Keratinocyte (primary cell): ENCODE measurements at regions not wholly inside any gene's neighbourhood (a gene's known extent, or its start where the extent isn't known, plus 50 kb on each side); places are given as distances from the start of the nearest gene placed in this dataset.

ENCODE experiments used
- DNase-seq: peaks from one replicate; pipeline ENCODE4 v3.0.0-alpha.2; 2011; ENCODE audit warnings: low read depth, missing footprints, low spot score
- FAIRE-seq: peaks from 2 replicates; lab custom pipeline; 2011; peaks lifted over from hg19 to GRCh38; lab: Jason Lieb, UNC
- H2AFZ ChIP-seq: 2 replicates; pipeline ENCODE4 v1.6.0; 2012; ENCODE audit warnings: low read length, control low read depth, inconsistent platforms; ENCODE audit not compliant: control insufficient read depth
- H3K27ac ChIP-seq: 2 replicates; pipeline ENCODE4 v1.5.1; 2011; ENCODE audit warnings: low read length; ENCODE audit not compliant: control insufficient read depth, insufficient read depth
- H3K27me3 ChIP-seq: 3 replicates; pipeline ENCODE4 v1.6.0; 2011; ENCODE audit warnings: low read length; ENCODE audit not compliant: control insufficient read depth, insufficient read depth; ENCODE audit errors: extremely low read depth
- H3K36me3 ChIP-seq, 2 experiments: 2 replicates in 1 of 2; 3 replicates in 1 of 2; pipeline ENCODE4 v1.5.1; 2011; ENCODE audit warnings: low read length in 2 of 2, mild to moderate bottlenecking in 1 of 2; ENCODE audit not compliant: control insufficient read depth in 2 of 2, insufficient read depth in 2 of 2; ENCODE audit errors: extremely low read depth in 1 of 2
- H3K4me1 ChIP-seq: 3 replicates; pipeline ENCODE4 v1.5.1; 2011; ENCODE audit warnings: low read length; ENCODE audit not compliant: control insufficient read depth, insufficient read depth; ENCODE audit errors: extremely low read depth
- H3K4me2 ChIP-seq: 3 replicates; pipeline ENCODE4 v1.6.0; 2011; ENCODE audit warnings: low read depth, low read length; ENCODE audit not compliant: control insufficient read depth, insufficient read depth; ENCODE audit errors: extremely low read depth
- H3K4me3 ChIP-seq, 3 experiments: fragments of 200-600 bp in 1 of 3; sonication (generic) in 1 of 3; 2 replicates in 2 of 3; 3 replicates in 1 of 3; pipeline ENCODE4 v1.5.1; 2011 to 2016; ENCODE audit warnings: low read length in 3 of 3, mild to moderate bottlenecking in 3 of 3, control low read depth in 2 of 3, inconsistent platforms in 1 of 3, low read depth in 1 of 3, mixed read lengths in 1 of 3, mixed run types in 1 of 3, moderate library complexity in 1 of 3; ENCODE audit not compliant: control insufficient read depth in 2 of 3, insufficient read depth in 2 of 3; ENCODE audit errors: extremely low read depth in 1 of 3
- H3K79me2 ChIP-seq: 2 replicates; pipeline ENCODE4 v1.6.0; 2012; ENCODE audit warnings: low read length; ENCODE audit not compliant: control insufficient read depth, insufficient read depth
- H3K9ac ChIP-seq: 3 replicates; pipeline ENCODE4 v1.6.0; 2011; ENCODE audit warnings: low read length; ENCODE audit not compliant: control insufficient read depth, insufficient read depth; ENCODE audit errors: extremely low read depth
- H3K9me1 ChIP-seq: 3 replicates; pipeline ENCODE4 v1.6.0; 2011; ENCODE audit warnings: low read length; ENCODE audit not compliant: control insufficient read depth, insufficient read depth; ENCODE audit errors: extremely low read depth
- H3K9me3 ChIP-seq: 2 replicates; pipeline ENCODE4 v1.5.1; 2012; ENCODE audit warnings: low read depth, low read length; ENCODE audit not compliant: control insufficient read depth
- H4K20me1 ChIP-seq: 3 replicates; pipeline ENCODE4 v1.6.0; 2011; ENCODE audit warnings: low read length; ENCODE audit not compliant: control insufficient read depth, insufficient read depth; ENCODE audit errors: extremely low read depth
- CTCF ChIP-seq, 3 experiments: IDR thresholded peaks in 1 of 3; conservative IDR thresholded peaks in 1 of 3; optimal IDR thresholded peaks in 1 of 3; 2 replicates in 2 of 3; 3 replicates in 1 of 3; pipeline versions ENCODE3 to v1.5.1; 2011; ENCODE audit warnings: low read length in 3 of 3, mild to moderate bottlenecking in 3 of 3, moderate library complexity in 2 of 3, control low read depth in 1 of 3, inconsistent platforms in 1 of 3; ENCODE audit not compliant: insufficient read depth in 2 of 3; ENCODE audit errors: extremely low read depth in 1 of 3
- EZH2 ChIP-seq: IDR thresholded peaks from one replicate; pipeline ENCODE4 v1.6.1; 2012; ENCODE audit warnings: inconsistent platforms, mild to moderate bottlenecking, low read length, moderate library complexity
- dilution Hi-C: fragments of 300-500 bp; cut with MboI; formaldehyde crosslinking; loops from one replicate; pipeline ENCODE4 v1.7.0; 2020; ENCODE audit warnings: low sequenced_read_pairs; ENCODE audit not compliant: extremely low pct_ligation_motif_present

DNA sequence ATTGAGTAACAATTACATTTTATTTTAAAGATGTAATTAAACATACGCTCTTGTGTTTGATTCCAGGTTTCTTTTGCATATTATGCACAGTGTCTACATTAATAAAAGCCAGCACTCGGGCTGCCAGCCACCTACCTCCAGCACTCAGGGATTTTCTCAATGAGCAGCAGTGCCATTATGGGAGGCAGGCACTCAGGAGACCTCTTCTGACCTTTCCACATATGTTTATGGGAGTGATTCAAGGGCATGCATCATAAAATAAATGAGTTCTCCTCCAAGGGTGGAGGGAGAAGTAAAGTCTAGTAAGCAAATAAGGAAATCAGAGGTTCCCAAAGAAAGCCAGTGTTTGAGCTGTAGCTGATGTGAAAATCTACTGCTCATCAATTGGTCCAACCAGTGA, 119.8 kb upstream of the IRX2 start:
- H2AFZ ChIP-seq: no peak overlapping the region
- H3K4me3 ChIP-seq: no peak overlapping the region
- no peaks in the 10 kb centered on the region for H3K79me2 ChIP-seq
- H3K9me3 ChIP-seq: peaks cover 2% of the 10 kb centered on the region
- no peak overlapping the region for H3K4me2 ChIP-seq
- dilution Hi-C loops: no loop called here
- H3K27ac ChIP-seq: no peak overlapping the region
- FAIRE-seq (no peak), DNase-seq (no peak)
- H4K20me1 ChIP-seq: no peaks in the 10 kb centered on the region
- no peaks in the 10 kb centered on the region for H3K9me1 ChIP-seq
- no peak for TF ChIP-seq CTCF (optimal IDR thresholded peaks at IDR 0.05 in 1 of 3, IDR thresholded peaks at IDR 0.05 in 1 of 3, conservative IDR thresholded peaks at IDR 0.05 in 1 of 3; ENCODE audit: extremely low read depth in 1 of 3, insufficient read depth in 2 of 3, low read length in 3 of 3)
- TF ChIP-seq EZH2: no peak
- H3K27me3 ChIP-seq: no peaks in the 10 kb centered on the region
- no peaks in the 10 kb centered on the region for H3K36me3 ChIP-seq
- no peaks in the 10 kb centered on the region for H3K4me1 ChIP-seq
- H3K9ac ChIP-seq: no peak overlapping the region

DNA sequence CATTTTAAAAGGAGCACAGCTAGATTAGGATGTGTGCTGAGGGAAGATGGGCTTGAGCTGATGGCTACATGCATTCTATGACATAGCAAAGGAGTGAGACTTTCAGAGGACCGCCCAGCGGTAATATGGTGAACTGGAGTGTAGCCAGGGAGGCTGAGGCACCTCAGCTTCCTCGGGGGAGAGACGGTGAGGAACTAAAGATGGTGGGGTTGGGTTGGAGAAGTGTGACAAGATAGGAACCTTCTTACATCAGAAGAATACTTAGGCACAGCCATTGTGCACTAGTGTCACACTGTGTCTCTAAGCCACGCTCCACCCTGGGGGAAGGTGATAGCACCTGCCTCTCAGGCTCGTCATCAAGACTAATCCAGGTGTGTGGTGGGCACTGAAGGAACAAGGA, 118.0 kb upstream of the IRX2 start:
- FAIRE-seq (no peak), DNase-seq (no peak)
- Histone ChIP-seq H3K79me2 (no peaks in the 10 kb centered on the region), H3K36me3 (no peaks in the 10 kb centered on the region), H4K20me1 (no peaks in the 10 kb centered on the region), H3K9ac (no peak overlapping the region), H3K4me3 (no peak overlapping the region), H3K27me3 (no peaks in the 10 kb centered on the region), H3K9me1 (no peaks in the 10 kb centered on the region), H3K27ac (no peak overlapping the region), H3K4me2 (no peak overlapping the region), H2AFZ (no peak overlapping the region), H3K9me3 (peaks cover 2% of the 10 kb centered on the region), H3K4me1 (no peaks in the 10 kb centered on the region)
- dilution Hi-C loops: no loop called here
- TF ChIP-seq CTCF (optimal IDR thresholded peaks at IDR 0.05 in 1 of 3, IDR thresholded peaks at IDR 0.05 in 1 of 3, conservative IDR thresholded peaks at IDR 0.05 in 1 of 3; ENCODE audit: extremely low read depth in 1 of 3, insufficient read depth in 2 of 3, low read length in 3 of 3) (no peak), EZH2 (no peak)
